IMR-90 (cell line): ENCODE measurements at regions not wholly inside any gene's neighbourhood (a gene's known extent, or its start where the extent isn't known, plus 50 kb on each side); places are given as distances from the start of the nearest gene placed in this dataset.

Source experiments
- ATAC-seq: fragments of 200-7000 bp; cut with Tn5 transposase; 2 replicates; pipeline ENCODE4 v1.9.1; 2020; ENCODE audit warnings: low read depth, mild to moderate bottlenecking, moderate library complexity
- BruUV-seq: library from RNA; stranded (reverse); fragments of 400-500 nt; replicated peaks from 2 replicates; lab custom pipeline; 2021; lab: Mats Ljungman, UMichigan
- CTCF ChIA-PET: fragments of 300-600 bp; formaldehyde crosslinking; extraction: SDS; loops from one replicate; lab custom pipeline; 2021; ENCODE audit warnings: antibody characterized with exemption; lab: Yijun Ruan, JAX
- POLR2A ChIA-PET: fragments of 300-600 bp; sonication (Branson Sonifier 250); formaldehyde crosslinking; loops from one replicate; lab custom pipeline; 2022; ENCODE audit warnings: antibody characterized with exemption; ENCODE audit not compliant: unreplicated experiment; lab: Charles Lee
- DNase-seq: peaks from one replicate; pipeline ENCODE4 v3.0.0; 2013
- H2AFZ ChIP-seq: replicated peaks from 2 replicates; pipeline ENCODE3; 2013; ENCODE audit warnings: low read length, mild to moderate bottlenecking; ENCODE audit not compliant: poor library complexity
- H2AK5ac ChIP-seq: 2 replicates; pipeline ENCODE4 v1.6.1; 2013; ENCODE audit warnings: low read depth, low read length, inconsistent platforms
- H2AK9ac ChIP-seq: replicated peaks from 2 replicates; pipeline ENCODE3; 2013; ENCODE audit warnings: mild to moderate bottlenecking, low read depth, low read length, moderate library complexity; ENCODE audit not compliant: poor library complexity
- H2BK120ac ChIP-seq: 2 replicates; pipeline ENCODE4 v1.6.1; 2013; ENCODE audit warnings: low read depth, low read length, inconsistent platforms
- H2BK15ac ChIP-seq: 3 replicates; pipeline ENCODE4 v1.6.1; 2013; ENCODE audit warnings: low read depth, low read length, inconsistent platforms
- H2BK20ac ChIP-seq: 2 replicates; pipeline ENCODE4 v1.6.1; 2013; ENCODE audit warnings: low read depth, mild to moderate bottlenecking, inconsistent platforms, low read length, moderate library complexity
- H2BK5ac ChIP-seq: 2 replicates; pipeline ENCODE4 v1.6.1; 2013; ENCODE audit warnings: mild to moderate bottlenecking, low read depth, low read length, inconsistent platforms; ENCODE audit not compliant: poor library complexity, severe bottlenecking
- H3K14ac ChIP-seq: replicated peaks from 2 replicates; pipeline ENCODE4 v1.6.1; 2013; ENCODE audit warnings: low read depth, low read length, inconsistent platforms
- H3K18ac ChIP-seq: 2 replicates; pipeline ENCODE4 v1.6.1; 2013; ENCODE audit warnings: low read depth, low read length, control low read depth
- H3K23ac ChIP-seq: 2 replicates; pipeline ENCODE4 v1.6.1; 2013; ENCODE audit warnings: low read depth, low read length, inconsistent platforms
- H3K27ac ChIP-seq: 2 replicates; pipeline ENCODE4 v1.5.1; 2013; ENCODE audit warnings: mild to moderate bottlenecking, control low read depth, low read length; ENCODE audit not compliant: insufficient read depth
- H3K27me3 ChIP-seq: 2 replicates; pipeline ENCODE4 v1.6.1; 2013; ENCODE audit warnings: low read length; ENCODE audit not compliant: control insufficient read depth, insufficient read depth
- H3K36me3 ChIP-seq: 2 replicates; pipeline ENCODE4 v1.6.1; 2013; ENCODE audit warnings: low read length, mixed read lengths; ENCODE audit not compliant: control insufficient read depth, insufficient read depth
- H3K4ac ChIP-seq: 2 replicates; pipeline ENCODE4 v1.6.1; 2013; ENCODE audit warnings: low read depth, low read length, inconsistent platforms
- H3K4me1 ChIP-seq: 2 replicates; pipeline ENCODE4 v1.6.1; 2013; ENCODE audit warnings: low read length, mixed read lengths; ENCODE audit not compliant: control insufficient read depth, insufficient read depth
- H3K4me2 ChIP-seq: 2 replicates; pipeline ENCODE4 v1.6.1; 2013; ENCODE audit warnings: low read depth, mild to moderate bottlenecking, control low read depth, low read length, moderate library complexity
- H3K4me3 ChIP-seq: 2 replicates; pipeline ENCODE4 v1.5.1; 2013; ENCODE audit warnings: low read depth, mild to moderate bottlenecking, control low read depth, low read length, moderate library complexity; ENCODE audit not compliant: insufficient read depth
- H3K56ac ChIP-seq: 2 replicates; pipeline ENCODE4 v1.6.1; 2013; ENCODE audit warnings: low read length, inconsistent platforms; ENCODE audit not compliant: insufficient read depth; ENCODE audit errors: extremely low read depth
- H3K79me1 ChIP-seq, 2 experiments: 2 replicates each; pipeline ENCODE4 v1.6.1; 2013; ENCODE audit warnings: low read length in 2 of 2, inconsistent platforms in 1 of 2, low read depth in 1 of 2
- H3K9ac ChIP-seq: 2 replicates; pipeline ENCODE4 v1.6.1; 2013; ENCODE audit warnings: low read depth, low read length, control low read depth
- H3K9me1 ChIP-seq: 2 replicates; pipeline ENCODE4 v1.6.1; 2013; ENCODE audit warnings: low read length, inconsistent platforms; ENCODE audit not compliant: insufficient read depth
- H3K9me3 ChIP-seq: 2 replicates; pipeline ENCODE4 v1.6.1; 2013; ENCODE audit warnings: low read length; ENCODE audit not compliant: control insufficient read depth, insufficient read depth
- H4K20me1 ChIP-seq: 2 replicates; pipeline ENCODE4 v1.6.1; 2013; ENCODE audit warnings: low read length, inconsistent platforms; ENCODE audit not compliant: insufficient read depth
- H4K5ac ChIP-seq: 2 replicates; pipeline ENCODE4 v1.6.1; 2013; ENCODE audit warnings: mild to moderate bottlenecking, low read depth, low read length, control low read depth
- H4K8ac ChIP-seq, 2 experiments: 2 replicates each; pipeline ENCODE4 v1.6.1; 2013; ENCODE audit warnings: low read depth in 2 of 2, low read length in 2 of 2, control low read depth in 1 of 2, inconsistent platforms in 1 of 2
- H4K91ac ChIP-seq: 2 replicates; pipeline ENCODE4 v1.6.1; 2013; ENCODE audit warnings: low read depth, low read length, inconsistent platforms; ENCODE audit not compliant: insufficient read depth
- ELK1 ChIP-seq: fragments of 150-350 bp; IDR thresholded peaks from 2 replicates; pipeline ENCODE4 v1.6.1; 2016; ENCODE audit warnings: low read depth, mild to moderate bottlenecking, low read length, moderate library complexity, borderline replicate concordance
- MAZ ChIP-seq: IDR thresholded peaks from 2 replicates; pipeline ENCODE4 v1.6.1; 2012; ENCODE audit warnings: low read depth, mild to moderate bottlenecking, low read length, improper control_type of control experiment, moderate library complexity, borderline replicate concordance
- RFX5 ChIP-seq: IDR thresholded peaks from 2 replicates; pipeline ENCODE4 v1.8.0; 2012; ENCODE audit warnings: low read depth, mild to moderate bottlenecking, low read length, moderate library complexity
- USF2 ChIP-seq: fragments of 150-350 bp; IDR thresholded peaks from 2 replicates; pipeline ENCODE4 v1.6.1; 2017; ENCODE audit warnings: mild to moderate bottlenecking, antibody characterized with exemption, low read length, low read depth
- dilution Hi-C: fragments of 300-500 bp; cut with HindIII; formaldehyde crosslinking; loops from one replicate; pipeline ENCODE4 v1.14.3; 2018; ENCODE audit warnings: low sequenced_read_pairs; ENCODE audit not compliant: unreplicated experiment
- in situ Hi-C: fragments of 300-500 bp; cut with MboI; formaldehyde crosslinking; loops from 3 replicates; pipeline ENCODE4 v1.14.3; 2019; ENCODE audit warnings: low sequenced_read_pairs, inconsistent platforms, mixed read lengths
- intact Hi-C: fragments of 100-400 bp; cut with micrococcal nuclease; formaldehyde crosslinking; loops from 2 replicates; pipeline ENCODE4 v1.10.0; 2022

GRCh38 chr1:166507347-166507746 is 331.9 kb upstream of the POGK start:
- Histone ChIP-seq H3K9me1 (no peaks in the 10 kb centered on the region), H3K27me3 (no peaks in the 10 kb centered on the region), H3K27ac (no peak overlapping the region), H3K36me3 (no peaks in the 10 kb centered on the region), H2BK15ac (no peak overlapping the region), H3K23ac (no peak overlapping the region), H2BK20ac (no peak overlapping the region), H4K20me1 (no peaks in the 10 kb centered on the region), H2AK5ac (no peak overlapping the region), H2AFZ (no peak overlapping the region), H4K91ac (no peak overlapping the region), H3K79me1 (no peaks in the 10 kb centered on the region), H4K8ac (no peak overlapping the region), H3K56ac (no peak overlapping the region), H3K4me2 (no peak overlapping the region), H3K4ac (no peak overlapping the region), H3K9ac (no peak overlapping the region), H3K4me3 (no peak overlapping the region), H3K18ac (no peak overlapping the region), H2BK120ac (no peak overlapping the region), H2BK5ac (no peak overlapping the region), H3K4me1 (no peaks in the 10 kb centered on the region), H3K14ac (no peak overlapping the region), H2AK9ac (no peak overlapping the region), H3K9me3 (peaks cover 2% of the 10 kb centered on the region; the same call in 1 of the 2 replicates), H4K5ac (no peak overlapping the region)
- dilution Hi-C loops = no loop called here
- no peak for ATAC-seq
- CTCF ChIA-PET = no interaction called here
- TF ChIP-seq MAZ (no peak), USF2 (no peak), RFX5 (no peak), ELK1 (no peak)
- intact Hi-C loops = no loop called here
- POLR2A ChIA-PET = no interaction called here
- DNase-seq = no peak
- BruUV-seq = no TSS peak
- in situ Hi-C loops = no loop called here
